Stimulated activated CD4-positive, alpha-beta T cell treated with anti-CD3 and anti-CD28 coated beads, Interleukin-2, amount 100 ng/mL, for 4 hours (primary cell): ENCODE measurements at regions not wholly inside any gene's neighbourhood (a gene's known extent, or its start where the extent isn't known, plus 50 kb on each side); places are given as distances from the start of the nearest gene placed in this dataset.

Experiments used
- DNase-seq: peaks from one replicate; pipeline ENCODE4 v3.0.0-alpha.2; 2020; ENCODE audit warnings: low read depth

DNA sequence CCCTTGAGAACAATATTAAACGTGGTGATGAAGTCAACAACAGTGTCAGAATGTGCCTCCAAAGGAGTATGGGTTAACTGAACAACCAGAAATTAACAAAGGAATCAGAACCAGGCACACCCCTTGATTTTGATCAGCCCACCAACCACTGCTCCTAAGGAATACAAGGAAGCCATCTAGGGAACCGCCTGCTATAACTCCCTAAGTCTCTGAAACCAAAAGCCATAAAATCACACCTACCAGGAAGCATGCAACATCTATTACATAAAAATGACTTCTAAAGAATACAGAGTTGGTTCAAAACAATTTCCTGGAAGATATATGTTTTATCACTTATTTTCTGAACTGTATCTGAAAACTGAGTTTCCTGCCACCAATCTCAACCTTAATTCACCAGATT is 360.0 kb downstream of the EPHA4 start:
- DNase-seq, result no peak

DNA sequence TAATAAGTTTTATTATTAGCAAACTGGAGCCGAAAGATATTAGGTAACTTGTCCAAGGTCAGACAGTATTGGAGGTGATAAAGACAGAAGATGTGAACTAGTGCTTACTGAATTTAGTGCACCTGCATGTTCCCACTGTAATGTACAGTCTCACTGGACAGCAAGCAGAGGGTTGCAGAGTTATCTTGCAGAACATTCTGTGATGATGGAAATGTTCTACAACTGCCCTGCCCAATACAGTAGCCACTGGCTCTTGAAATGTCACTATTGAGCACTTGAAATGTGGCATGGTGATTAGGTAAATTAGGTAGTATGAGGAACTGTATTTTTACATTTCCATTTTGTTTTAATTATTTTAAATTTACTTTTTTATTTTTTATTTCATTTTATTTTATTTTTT is 356.6 kb downstream of the EPHA4 start:
- DNase-seq, result no peak

DNA sequence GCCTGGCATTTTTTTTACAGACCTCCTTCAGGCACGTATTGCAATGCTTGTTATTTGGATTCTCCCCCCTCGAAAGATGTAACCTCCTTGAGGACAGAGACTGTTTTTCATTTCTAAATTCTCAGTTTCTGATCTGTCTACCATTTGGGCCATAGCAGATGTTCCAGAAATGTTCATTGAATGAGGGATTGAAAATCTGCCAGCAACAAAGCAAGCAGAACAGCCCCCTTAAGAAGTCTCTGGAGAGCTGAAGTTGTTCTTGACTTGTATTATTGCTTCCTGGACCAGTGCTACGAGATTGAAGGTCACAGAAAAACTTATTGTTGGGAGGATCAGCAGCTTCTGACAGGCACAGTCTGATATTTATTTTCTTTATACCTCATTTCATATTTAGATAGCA is 355.5 kb downstream of the EPHA4 start:
- no peak for DNase-seq

DNA sequence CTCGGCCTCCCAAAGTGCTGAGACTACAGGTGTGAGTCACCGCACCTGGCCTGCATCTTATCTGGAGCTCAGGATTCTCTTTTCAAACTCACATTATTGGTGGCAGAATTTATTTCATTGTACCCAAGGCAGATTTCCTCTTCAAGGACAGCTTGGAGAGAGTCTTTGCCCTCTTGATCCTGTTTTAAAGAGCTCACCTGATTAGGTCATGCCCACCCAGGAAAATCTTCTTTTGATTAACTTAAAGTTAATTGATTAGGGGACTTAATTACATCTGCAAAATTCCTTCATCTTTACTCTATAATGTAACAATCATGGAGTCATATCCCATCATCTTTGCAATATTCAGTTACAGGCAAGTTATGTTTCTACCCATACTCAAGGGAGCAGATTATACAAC is 346.4 kb downstream of the EPHA4 start:
- DNase-seq, result no peak

DNA sequence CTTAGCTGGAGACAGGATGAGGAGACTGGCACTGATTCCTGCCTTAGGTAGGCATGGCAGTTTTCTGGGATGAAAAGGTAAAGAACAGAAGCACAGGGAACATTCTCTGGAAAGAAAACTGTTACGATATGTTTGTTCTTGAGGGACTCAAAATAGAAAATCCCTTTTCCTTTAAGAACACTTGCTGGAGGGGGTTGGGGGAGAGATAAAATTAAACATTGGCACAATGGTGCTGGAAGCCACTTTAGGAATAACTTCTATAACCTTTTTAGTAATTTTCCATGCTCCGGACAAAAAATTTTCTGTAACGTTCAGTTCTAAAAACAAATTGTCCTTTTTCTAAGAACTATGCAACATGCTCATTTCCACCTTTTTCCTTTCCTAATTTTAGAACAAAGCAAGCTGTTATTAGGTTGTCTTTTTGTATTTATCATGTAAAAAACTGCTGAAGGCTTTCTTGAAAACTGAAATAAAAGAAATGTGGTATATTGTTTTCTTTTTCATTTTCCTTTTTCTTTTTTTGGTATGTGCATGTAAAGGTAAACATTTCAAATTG is 343.8 kb downstream of the EPHA4 start:
- DNase-seq, result no peak

DNA sequence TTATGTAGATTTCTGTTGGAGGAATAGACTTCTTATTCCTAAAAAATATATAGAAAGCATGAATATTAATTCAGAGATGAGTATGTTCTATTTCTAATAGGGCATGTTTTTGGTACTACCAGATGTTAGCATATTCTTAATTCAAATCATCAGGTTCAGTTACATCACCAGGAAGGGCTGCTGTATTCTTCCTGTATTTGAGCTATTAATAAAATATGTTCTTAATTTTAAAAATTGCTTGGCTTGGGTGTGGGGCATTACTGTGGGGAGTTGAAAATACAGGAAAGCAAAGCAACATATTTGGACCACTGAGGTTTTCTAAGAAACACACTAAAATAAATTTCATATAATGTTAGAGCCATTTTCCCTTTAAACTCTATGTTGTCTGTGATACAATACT is 343.0 kb downstream of the EPHA4 start:
- no peak for DNase-seq

DNA sequence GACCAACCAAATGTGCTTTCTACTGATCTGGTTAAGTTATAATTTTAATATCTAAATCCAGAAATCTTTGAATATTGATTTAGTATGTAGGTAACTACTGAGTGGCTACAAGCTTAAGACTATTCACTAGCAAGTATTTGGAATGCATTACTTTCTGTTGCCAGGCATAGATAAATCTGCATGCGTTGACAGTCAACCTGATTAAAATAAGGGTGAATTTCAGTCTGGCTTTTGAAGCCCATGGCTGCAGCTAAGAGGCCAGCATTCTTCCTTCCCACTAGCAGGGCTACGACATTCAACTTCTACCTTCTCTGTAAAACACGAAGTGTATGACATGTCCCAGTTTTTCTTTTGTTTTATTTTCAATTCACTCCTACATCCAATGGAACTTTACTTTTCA is 340.6 kb downstream of the EPHA4 start:
- no peak for DNase-seq

DNA sequence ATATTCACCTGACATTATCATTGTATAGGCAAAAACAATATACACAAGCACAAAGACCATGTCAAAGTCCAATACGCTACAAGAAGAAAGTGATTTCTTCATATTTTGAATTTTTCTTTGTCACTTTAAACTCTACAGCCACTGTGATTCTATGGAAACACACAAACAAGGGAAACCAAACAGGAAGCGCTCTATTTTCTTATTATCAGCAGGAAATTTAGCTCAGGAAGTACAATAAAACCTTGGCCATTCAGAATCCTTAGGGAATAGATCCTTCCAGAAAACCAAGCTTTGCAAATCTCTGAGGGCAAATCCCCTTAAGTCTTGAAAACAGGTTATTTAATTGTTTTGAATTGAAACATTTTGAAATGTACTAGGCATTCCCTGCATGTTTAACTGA is 336.2 kb downstream of the EPHA4 start:
- no peak for DNase-seq

DNA sequence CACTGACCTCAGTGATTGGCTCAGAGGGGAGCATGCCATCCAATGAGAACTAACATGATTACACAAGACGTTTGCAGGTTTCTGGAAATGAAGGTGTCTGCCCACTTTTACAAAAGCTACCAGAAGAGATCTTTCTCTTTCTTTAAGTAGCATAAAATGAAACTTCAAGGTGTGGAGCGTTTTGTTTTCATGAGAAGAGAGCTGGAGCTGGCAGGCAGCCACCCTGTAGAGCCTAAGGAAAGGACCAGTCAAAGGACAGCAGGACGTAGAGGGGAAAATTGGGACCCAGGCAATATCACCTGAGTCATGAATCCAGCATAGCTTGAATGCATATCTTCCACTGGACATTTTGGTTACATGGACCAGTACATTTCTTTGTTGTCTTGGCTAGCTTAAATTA is 331.0 kb downstream of the EPHA4 start:
- DNase-seq, result no peak

DNA sequence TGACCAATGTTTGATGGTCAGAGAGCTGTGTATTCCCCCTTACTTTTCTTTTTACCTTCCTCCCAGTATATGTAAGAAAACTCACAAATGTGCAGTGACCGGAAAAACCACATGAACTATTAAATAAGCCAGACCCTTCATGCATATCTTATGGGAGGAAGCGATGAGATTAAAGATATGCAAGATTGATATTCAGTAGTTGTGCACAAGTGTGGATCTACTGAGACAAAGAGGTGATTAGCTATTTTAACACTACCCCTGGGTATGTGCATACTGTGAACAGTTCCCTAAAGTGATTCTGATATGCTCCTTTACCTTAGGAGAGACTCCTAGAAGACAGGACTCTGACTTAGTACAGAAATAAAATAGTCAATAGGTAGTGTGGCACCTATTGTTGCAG is 328.3 kb downstream of the EPHA4 start:
- no peak for DNase-seq

DNA sequence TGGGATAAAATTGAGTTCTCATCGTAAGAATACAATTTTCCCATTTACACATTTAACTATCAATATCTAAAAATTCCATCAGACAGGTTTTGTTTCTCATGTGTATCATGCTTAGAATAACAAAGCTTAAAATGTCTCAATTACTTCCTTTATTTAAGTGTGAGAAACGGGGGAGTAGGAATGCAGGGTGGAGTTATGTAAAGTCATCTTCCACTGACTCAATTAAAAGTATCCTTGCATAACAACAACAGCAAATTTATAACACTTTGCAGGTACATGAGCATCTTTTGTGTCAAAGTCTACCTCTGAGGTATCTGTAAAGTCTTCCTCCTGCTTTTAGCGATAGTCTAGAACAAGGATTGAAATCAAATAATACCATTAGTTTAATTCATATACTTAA is 327.1 kb downstream of the EPHA4 start:
- no peak for DNase-seq

DNA sequence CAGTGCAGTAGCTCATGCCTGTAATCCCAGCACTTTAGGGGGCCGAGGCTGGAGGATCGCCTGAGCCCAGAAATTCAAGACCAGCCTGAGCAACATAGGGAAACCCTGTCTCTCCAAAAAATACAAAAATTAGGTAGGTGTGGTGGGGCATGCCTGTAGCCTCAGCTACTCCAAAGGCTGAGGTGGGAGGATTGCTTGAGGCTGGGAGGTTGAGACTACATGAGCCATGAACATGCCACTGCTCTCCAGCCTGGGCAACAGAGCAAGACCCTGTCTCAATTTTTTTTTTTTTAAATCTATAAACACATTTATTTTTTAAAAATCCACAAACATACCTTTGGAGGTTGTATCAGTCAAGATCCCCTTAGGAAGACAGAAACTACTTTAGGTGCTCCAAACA is 326.3 kb downstream of the EPHA4 start:
- DNase-seq, result no peak

DNA sequence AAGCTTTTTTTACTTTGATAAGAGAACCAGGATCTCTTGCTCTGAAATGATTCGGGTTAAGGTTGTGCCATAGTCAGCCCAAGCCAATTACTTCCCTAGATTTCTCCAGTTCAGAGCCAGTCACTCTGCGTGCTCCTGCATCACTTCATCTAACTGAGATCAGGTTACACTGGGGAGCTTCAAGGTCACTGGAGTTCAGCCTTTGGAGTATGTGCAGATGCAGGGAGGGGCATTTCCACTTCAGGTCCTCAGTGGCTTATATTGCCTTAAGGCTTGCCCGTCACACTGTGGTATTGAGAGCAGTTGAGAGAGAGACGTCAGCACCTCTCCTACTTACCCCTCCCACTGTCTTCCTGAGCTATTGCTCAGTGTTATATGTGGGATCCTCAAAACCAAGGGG is 317.8 kb downstream of the EPHA4 start:
- DNase-seq, result no peak

DNA sequence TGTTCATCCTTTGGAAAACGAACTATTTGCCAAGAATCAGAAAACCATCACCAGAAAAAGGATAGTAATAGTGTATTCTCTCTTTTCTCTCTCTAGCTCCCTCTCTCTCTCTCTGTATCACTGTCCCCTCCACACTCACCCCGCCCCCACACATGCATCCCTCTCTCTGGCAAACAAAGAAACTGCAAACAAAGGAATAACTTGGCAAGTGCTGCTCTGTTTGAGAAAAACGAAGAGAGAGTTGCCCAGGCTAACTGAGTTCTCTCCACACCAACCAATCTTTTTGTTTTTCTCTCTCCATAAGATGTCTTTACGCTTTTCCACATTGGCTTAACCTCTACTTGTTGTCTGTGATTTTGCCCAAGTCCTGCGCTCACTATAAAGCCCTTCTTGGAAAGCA is 316.2 kb downstream of the EPHA4 start:
- DNase-seq, result no peak

DNA sequence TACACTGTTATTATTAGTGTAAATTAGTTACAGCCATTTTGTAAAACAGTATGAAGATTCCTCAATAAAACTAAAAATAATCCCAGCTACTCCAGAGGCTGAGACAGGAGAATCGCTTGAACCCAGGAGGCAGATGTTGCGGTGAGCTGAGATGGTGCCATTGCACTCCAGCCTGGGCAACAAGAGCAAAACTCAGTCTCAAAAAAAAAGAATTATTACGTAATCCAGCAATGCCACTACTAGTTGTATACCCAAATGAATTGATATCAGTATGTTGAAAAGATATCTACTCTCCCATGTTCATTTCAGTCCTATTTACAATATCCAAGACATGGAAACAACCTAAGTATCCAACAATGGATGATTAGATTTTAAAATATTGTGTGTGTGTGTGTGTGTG is 313.6 kb downstream of the EPHA4 start:
- DNase-seq, result no peak

DNA sequence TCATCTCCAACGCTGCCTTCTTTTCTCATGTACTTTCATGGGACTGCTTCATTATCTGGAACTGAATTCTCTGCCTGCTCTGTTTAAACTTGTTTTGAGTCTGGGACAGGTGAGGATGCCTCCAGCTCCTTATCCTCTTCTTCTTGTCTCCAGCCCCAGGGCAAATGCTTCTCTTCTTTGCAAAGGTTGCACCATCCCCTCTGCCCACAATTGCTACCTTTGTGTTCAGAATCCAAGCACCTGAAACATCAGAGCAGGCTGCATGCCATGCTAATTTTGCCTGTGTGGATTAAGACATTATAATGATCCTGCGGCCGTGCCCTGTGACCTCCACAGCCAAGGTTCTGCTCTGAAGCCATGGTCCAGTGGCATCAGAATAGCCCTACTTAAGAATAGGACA is 309.5 kb downstream of the EPHA4 start:
- DNase-seq, result no peak

DNA sequence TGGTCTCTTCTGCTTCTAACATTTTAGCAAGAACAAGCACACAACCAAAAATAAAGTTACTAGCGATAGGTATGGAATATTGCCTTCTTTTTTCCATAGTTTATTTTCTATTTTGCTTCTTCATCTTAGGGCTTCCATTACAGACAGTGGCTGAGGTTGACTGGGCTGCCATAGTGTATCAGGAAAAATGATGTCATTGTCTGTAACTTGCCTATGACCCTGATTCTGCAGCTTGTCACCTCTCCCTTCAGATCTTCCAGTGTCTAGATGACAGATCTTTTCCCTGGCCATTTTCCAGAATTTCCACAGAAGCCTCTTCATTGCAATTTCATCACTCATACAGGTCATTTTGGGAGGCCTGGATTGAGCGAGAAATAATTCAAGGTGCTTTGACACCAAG is 308.5 kb downstream of the EPHA4 start:
- no peak for DNase-seq

DNA sequence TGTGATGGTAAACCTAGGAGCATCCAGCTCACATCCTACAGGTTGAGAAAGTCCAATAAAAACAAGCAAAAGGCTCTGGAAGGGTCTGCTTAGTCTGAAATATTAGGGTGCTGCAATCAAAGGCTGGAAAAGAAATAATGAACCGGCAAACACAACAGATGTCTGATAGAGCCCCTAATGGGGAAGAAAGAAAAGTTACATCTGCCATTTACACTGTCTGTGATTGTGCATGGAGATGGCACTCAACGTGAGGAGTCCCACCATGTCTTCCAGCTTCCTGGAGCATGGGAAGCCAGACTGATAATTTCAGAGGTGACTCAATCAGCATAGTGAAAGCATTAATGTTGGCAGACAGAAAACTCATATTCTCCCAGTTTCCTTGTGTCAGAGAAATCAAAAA is 307.8 kb downstream of the EPHA4 start:
- DNase-seq, result no peak

DNA sequence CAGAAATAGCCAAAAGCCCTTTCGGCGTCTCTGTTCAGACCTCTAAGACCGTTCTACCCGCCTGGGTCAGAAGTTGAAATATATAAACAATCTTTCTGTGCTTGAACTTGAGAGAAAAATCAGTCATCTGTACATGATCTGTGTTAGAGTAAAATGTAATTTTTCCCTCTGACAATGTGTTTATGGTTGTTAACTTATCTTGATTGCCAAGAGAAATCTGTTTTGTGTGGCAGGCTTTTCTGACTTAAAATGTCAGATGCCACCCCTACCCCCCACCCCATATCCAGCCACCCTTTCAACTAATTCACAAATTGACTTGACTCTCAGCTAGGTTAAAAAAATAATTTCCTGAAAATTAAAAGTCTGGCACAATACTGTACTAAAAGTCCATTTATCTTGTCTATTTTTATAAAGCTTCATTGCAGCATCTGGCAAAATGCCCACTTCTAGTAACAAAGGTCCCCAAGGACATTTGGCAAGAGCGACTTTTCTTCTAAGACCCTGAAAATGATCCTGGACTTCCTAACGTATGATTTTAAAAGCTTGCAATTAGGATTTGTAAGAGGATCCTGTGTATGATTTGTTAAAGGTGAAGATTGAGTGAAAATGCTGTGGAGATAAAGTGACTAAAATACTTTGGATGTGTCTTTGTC is 304.2 kb downstream of the EPHA4 start:
- DNase-seq, result no peak

DNA sequence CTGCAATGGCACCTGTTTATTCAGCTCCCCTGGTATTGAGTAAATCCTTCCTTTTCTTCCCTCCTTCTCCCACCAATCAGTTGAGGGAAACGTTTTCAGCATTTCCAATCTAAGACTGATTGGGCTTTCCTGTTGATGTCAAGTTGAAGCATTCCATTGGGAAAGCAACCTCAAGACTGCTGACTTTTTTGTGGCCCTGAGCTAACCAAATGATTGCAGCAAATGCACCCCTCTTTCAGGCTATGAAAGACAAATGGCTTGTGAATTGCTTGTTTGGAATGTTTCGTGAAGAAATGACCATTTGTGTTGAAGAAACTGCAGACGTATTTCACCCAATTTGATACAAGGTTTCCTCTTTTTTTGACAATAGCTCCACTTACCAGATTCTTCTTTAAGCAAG is 303.5 kb downstream of the EPHA4 start:
- DNase-seq, result no peak

DNA sequence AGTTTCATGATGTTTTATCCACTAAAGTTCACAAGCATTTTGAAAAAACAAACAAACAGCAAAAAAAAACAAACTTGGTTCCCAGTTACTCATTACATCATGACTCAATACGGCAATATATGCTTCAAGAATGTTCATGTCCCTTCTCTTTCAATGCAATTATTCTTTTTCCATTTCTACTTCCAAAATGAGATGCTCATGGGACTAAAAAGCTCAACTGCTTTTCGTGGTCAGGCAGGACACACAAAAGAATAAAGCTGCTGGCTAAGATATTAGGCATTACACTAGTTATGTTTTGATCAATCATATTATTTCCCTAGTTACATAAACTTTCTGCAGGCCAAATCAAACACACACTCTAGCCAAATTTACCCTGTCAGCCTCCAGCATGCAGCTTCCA is 301.3 kb downstream of the EPHA4 start:
- DNase-seq, result no peak

DNA sequence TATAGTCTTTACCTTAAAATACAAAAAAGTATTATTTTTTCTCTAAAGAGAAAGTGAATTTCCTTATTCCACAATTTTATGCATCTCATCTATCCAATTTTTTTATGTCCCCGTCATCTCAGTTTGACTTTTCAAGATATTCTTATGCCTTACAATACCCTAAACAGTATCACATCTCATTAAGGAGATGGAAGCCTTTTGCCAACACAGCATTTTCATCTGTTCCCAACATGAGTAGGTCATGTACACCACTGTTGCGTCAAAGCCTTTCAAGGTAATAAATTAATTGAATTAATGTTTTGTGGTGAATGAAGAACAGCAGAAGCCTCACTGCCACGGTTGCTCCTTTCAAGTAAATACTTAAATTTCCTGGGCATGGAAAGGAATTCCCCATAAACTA is 299.4 kb downstream of the EPHA4 start:
- DNase-seq, result no peak

DNA sequence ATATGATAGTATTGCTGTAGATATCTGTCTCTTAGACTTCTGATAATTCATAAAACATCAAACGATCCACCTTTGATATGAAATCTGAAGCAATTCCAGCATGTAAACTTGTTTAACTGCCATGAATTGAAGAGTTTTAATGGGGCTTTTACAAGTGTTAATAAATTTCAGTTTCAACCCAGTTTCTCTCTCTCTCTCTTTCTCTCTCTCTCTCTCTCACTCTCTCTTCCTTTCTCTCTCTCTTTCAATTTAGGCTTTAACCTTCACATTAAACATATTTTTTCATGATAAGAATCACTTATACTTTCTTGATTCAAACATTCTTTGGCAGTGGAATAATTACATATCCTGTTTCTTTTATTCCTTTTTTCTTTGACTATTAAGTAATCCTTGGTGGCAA is 296.1 kb downstream of the EPHA4 start:
- DNase-seq, result no peak

DNA sequence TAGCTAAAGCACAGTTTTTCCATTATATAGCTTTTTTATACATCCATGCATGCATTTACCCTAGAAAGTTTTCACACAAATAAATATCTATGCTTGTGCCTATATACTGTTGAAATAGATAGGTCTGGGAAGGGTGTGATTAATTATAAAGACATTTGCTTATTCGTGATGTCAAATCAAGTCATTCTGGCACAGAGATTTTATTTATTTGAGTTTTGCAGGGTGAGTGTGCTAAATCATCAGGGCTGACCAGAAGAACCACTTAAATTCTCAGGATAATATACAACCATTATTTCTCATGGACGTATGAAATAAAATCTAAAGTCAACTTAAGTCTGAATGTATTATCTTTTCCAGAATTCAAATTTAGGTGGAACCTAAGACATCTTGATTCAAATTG is 295.5 kb downstream of the EPHA4 start:
- DNase-seq, result no peak

DNA sequence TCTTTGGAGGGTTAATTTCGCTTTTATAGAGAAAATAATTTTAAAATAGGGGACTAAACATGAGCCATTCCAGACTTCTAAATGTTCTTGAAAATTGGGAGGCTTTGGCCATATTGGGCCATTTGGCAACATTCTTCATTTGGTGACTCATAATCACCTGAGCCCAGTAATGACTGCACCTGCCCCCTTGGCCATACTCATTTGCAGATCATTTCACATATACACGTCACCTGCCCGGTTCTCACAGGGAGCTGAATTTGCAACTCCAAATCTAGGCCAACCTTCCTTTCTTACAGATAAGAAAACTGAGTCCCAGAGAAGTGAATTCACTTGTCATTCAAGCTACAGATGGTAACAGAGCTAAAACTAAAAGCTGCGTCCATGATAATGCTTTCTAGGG is 289.7 kb downstream of the EPHA4 start:
- no peak for DNase-seq
